Right atrium auricular region (tissue), 2 donors: ENCODE measurements at regions not wholly inside any gene's neighbourhood (a gene's known extent, or its start where the extent isn't known, plus 50 kb on each side); places are given as distances from the start of the nearest gene placed in this dataset.

Experiments
- DNase-seq: peaks from one replicate; pipeline ENCODE4 v3.0.0-alpha.2; 2019; ENCODE audit warnings: low spot score
- H3K27ac ChIP-seq, 2 donors: fragments of 200-600 bp; sonication (generic); 1 replicate in 1 of 2; 2 replicates in 1 of 2; pipeline ENCODE4 v1.5.1; 2016 to 2019
- H3K27me3 ChIP-seq, 2 donors: fragments of 200-600 bp; sonication (generic); one replicate each; pipeline versions ENCODE4 v1.5.1 to v1.6.0; 2017 to 2019
- H3K36me3 ChIP-seq: fragments of 200-600 bp; sonication (generic); one replicate; pipeline ENCODE4 v1.5.1; 2016
- H3K4me1 ChIP-seq, 2 donors: fragments of 200-600 bp; sonication (generic); one replicate each; pipeline versions ENCODE4 v1.5.1 to v1.6.0; 2017 to 2019
- H3K4me3 ChIP-seq, 2 donors: fragments of 200-600 bp; sonication (generic); 1 replicate in 1 of 2; 2 replicates in 1 of 2; pipeline ENCODE4 v1.5.1; 2017 to 2019; ENCODE audit warnings: mild to moderate bottlenecking in 1 of 2, moderate library complexity in 1 of 2
- H3K9me3 ChIP-seq, 2 donors: fragments of 200-600 bp; sonication (generic); one replicate each; pipeline ENCODE4 v1.5.1; 2019
- CTCF ChIP-seq, 2 donors: fragments of 200-600 bp; sonication (generic); IDR thresholded peaks; one replicate each; pipeline ENCODE4 v1.5.1; 2019; ENCODE audit warnings: antibody characterized with exemption in 2 of 2

- H3K36me3 ChIP-seq, result no peaks in the 10 kb centered on the region
- H3K27me3 ChIP-seq, result no peaks in the 10 kb centered on the region
- no peak overlapping the region for H3K27ac ChIP-seq
- H3K4me3 ChIP-seq, result no peak overlapping the region
- TF ChIP-seq CTCF (IDR thresholded peaks at IDR 0.05), result no peak
- DNase-seq, result no peak
- no peaks in the 10 kb centered on the region for H3K9me3 ChIP-seq
- no peaks in the 10 kb centered on the region for H3K4me1 ChIP-seq
Observed at GRCh38 chr6:120141601-120142000, 792.0 kb upstream of the MAN1A1 start.

DNA sequence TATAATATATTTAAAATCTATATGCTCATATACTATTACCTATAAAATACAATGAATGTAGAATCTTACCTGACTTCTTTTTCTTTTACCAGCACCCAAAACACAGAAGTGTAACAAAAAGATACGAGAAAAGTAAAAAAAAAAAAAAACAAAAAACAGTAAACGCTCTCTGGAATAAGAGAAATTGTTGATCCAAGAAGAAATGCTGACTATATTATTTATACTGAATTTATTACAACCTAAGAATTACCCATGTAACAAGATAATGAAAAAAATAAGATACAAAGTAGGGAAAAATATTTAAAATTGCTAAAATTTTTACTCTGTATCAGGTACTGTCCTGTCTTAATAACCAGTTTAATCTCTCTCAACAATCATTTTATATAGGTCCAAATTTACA is 787.9 kb upstream of the MAN1A1 start:
- no peak for DNase-seq
- no peaks in the 10 kb centered on the region for H3K27me3 ChIP-seq
- H3K36me3 ChIP-seq, result no peaks in the 10 kb centered on the region
- H3K9me3 ChIP-seq, result no peaks in the 10 kb centered on the region
- no peak overlapping the region for H3K27ac ChIP-seq
- no peak overlapping the region for H3K4me3 ChIP-seq
- no peak for TF ChIP-seq CTCF (IDR thresholded peaks at IDR 0.05)
- H3K4me1 ChIP-seq, result no peaks in the 10 kb centered on the region

- no peak for DNase-seq
- Histone ChIP-seq H3K36me3 (no peaks in the 10 kb centered on the region), H3K4me1 (no peaks in the 10 kb centered on the region), H3K27me3 (no peaks in the 10 kb centered on the region), H3K4me3 (no peak overlapping the region), H3K9me3 (peaks cover 0 to 11% of the 10 kb centered on the region in 2 donors), H3K27ac (no peak overlapping the region)
- TF ChIP-seq CTCF (IDR thresholded peaks at IDR 0.05), result no peak
Observed at GRCh38 chr6:120129228-120129627, 779.7 kb upstream of the MAN1A1 start.

GRCh38 chr6:120122401-120122800 is 772.8 kb upstream of the MAN1A1 start:
- no peak for DNase-seq
- no peaks in the 10 kb centered on the region for H3K9me3 ChIP-seq
- H3K4me3 ChIP-seq, result no peak overlapping the region
- no peak overlapping the region for H3K27ac ChIP-seq
- no peaks in the 10 kb centered on the region for H3K27me3 ChIP-seq
- no peaks in the 10 kb centered on the region for H3K36me3 ChIP-seq
- TF ChIP-seq CTCF (IDR thresholded peaks at IDR 0.05), result no peak
- H3K4me1 ChIP-seq, result no peaks in the 10 kb centered on the region

- Histone ChIP-seq H3K27me3 (no peaks in the 10 kb centered on the region), H3K9me3 (peaks cover 0 to 8% of the 10 kb centered on the region in 2 donors)
- TF ChIP-seq CTCF (IDR thresholded peaks at IDR 0.05), result no peak
Observed at GRCh38 chr6:120116343-120116742, 766.8 kb upstream of the MAN1A1 start.

DNA sequence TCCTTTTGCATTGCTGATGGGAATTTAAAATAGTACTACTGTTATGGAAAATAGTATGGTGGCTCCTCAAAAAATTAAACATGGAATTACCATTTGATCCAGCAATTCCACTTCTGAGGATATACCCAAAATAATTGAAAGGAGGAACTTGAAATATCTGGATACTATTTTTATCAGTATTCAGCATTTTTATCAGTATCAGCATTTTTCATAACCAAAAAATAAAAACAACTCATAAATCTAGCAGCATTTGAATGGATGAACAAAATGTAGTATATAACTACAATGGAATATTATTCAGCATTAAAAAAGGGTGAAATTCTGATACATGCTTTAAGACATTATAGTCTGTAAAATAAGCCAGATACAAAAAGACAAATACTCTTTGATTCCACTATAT is 763.4 kb upstream of the MAN1A1 start:
- Histone ChIP-seq H3K4me1 (no peaks in the 10 kb centered on the region), H3K27me3 (no peaks in the 10 kb centered on the region), H3K9me3 (peaks cover 0 to 8% of the 10 kb centered on the region in 2 donors), H3K4me3 (no peak overlapping the region), H3K36me3 (no peaks in the 10 kb centered on the region), H3K27ac (no peak overlapping the region)
- no peak for TF ChIP-seq CTCF (IDR thresholded peaks at IDR 0.05)
- DNase-seq, result no peak

More at GRCh38 chr6:120116343-120116742, 766.8 kb upstream of the MAN1A1 start:
- Histone ChIP-seq H3K36me3 (no peaks in the 10 kb centered on the region), H3K4me1 (no peaks in the 10 kb centered on the region), H3K27ac (no peak overlapping the region), H3K4me3 (no peak overlapping the region)
- no peak for DNase-seq
